ENCODE measurements at regions not wholly inside any gene's neighbourhood (a gene's known extent, or its start where the extent isn't known, plus 50 kb on each side); places are given as distances from the start of the nearest gene placed in this dataset.

DNA sequence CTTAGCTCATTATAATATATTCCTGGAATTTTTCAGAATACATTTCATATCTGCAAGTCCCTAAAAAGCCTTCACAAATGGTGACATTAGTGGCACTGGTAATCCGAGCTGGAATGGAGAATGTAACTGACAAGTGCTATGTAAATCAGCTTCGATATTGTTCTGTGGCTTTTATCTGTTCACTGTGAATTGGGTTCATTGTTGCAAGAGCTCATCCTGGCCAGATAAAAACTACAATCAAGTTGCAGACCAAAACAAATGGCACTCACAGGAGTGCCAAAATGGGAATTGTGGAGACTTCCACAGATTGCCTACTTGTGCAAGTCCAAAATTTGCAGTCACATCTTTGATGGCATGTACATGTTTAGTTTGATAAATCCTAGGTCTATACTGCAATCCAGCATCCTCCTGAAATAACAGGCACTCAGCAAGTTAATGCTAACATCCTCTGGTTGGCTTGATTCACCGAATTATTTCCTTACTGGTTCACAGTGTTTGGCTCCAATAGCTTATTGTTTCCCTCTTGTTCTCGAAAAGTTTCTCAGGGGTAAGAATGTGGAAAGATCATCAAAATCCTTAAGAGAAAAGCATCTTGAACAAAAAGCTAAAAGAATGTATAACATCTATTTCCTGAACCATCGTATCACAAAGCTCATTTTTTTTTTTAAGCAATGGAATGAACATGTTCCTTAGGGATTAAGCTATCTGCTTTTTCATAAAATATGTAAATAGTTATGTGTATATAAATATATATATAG is 904.9 kb downstream of the CENPC start:
- Histone ChIP-seq H3K4me1 (replicated peaks in 1 of 2) (peaks cover 2 to 3% of the 10 kb centered on the region in 2 donors), H3K27ac (no peak overlapping the region), H3K4me3 (no peak overlapping the region)
- in situ Hi-C loops (cut with MboI; ENCODE audit: low pct_unique_long_range_greater_than_20kb in 2 of 9, low sequenced_read_pairs in 9 of 9, unreplicated experiment in 9 of 9) = no loop called here
- 1 to 88% (median 35%) methylated on average over 2 to 5 of the region's 5 CpGs; no CpG with 5 or more reads in 1 of the 10 experiments for WGBS, 10 experiments
- ATAC-seq (replicated peaks in 6 of 8) = no peak

- Histone ChIP-seq H3K27ac (no peak overlapping the region), H3K4me3 (no peak overlapping the region), H3K4me1 (replicated peaks in 1 of 2) (peaks cover 3 to 7% of the 10 kb centered on the region in 2 donors)
- no peak for ATAC-seq (replicated peaks in 6 of 8)
- in situ Hi-C loops (cut with MboI; ENCODE audit: low pct_unique_long_range_greater_than_20kb in 2 of 9, low sequenced_read_pairs in 9 of 9, unreplicated experiment in 9 of 9) = no loop called here
These were observed 905.9 kb downstream of the CENPC start for GRCh38 chr4:66639361-66639760.

DNA sequence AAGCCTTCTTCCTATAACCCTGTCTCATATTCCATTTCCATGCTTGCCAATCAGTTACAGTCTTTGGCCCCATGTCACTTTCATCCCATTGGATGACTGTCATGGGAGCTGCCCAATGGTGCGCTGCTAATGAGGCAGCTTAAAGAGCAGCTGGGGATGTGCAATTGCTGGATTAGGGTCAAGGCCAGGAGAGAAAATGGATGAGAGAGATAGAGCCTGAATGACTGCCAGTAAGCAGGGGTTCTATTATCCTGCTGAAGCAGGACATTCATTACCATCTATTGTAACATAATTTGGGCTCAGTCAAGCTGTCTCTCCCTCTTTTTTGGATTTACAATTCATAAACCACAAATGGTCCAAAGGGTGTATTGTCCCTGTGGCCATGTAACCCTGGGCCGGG is 909.0 kb downstream of the CENPC start:
- in situ Hi-C loops (cut with MboI; ENCODE audit: low pct_unique_long_range_greater_than_20kb in 2 of 9, low sequenced_read_pairs in 9 of 9, unreplicated experiment in 9 of 9) = no loop called here
- 0 to 78% (median 20%) methylated on average over 1 to 2 of the region's 2 CpGs; no CpG with 5 or more reads in 1 of the 10 experiments for WGBS, 10 experiments
- H3K4me3 ChIP-seq = no peak overlapping the region
- ATAC-seq (replicated peaks in 6 of 8) = peak in 2 of 8 experiments; percentile 43 to 57
- no peak overlapping the region for H3K27ac ChIP-seq
- H3K4me1 ChIP-seq (replicated peaks in 1 of 2) = peaks cover 0 to 8% of the 10 kb centered on the region in 2 donors

GRCh38 chr4:66633477-66633876 is 911.8 kb downstream of the CENPC start:
- H3K27ac ChIP-seq = no peak overlapping the region
- ATAC-seq (replicated peaks in 6 of 8) = no peak
- H3K4me1 ChIP-seq (replicated peaks in 1 of 2) = peaks cover 0 to 8% of the 10 kb centered on the region in 2 donors
- WGBS, 10 experiments = 10 to 100% (median 84%) methylated on average over 2 of the region's 2 CpGs
- no peak overlapping the region for H3K4me3 ChIP-seq
- in situ Hi-C loops (cut with MboI; ENCODE audit: low pct_unique_long_range_greater_than_20kb in 2 of 9, low sequenced_read_pairs in 9 of 9, unreplicated experiment in 9 of 9) = no loop called here

- Histone ChIP-seq H3K4me1 (replicated peaks in 1 of 2) (peaks cover 0 to 16% of the 10 kb centered on the region in 2 donors), H3K4me3 (no peak overlapping the region), H3K27ac (no peak overlapping the region)
- no peak for ATAC-seq (replicated peaks in 6 of 8)
- in situ Hi-C loops (cut with MboI; ENCODE audit: low pct_unique_long_range_greater_than_20kb in 2 of 9, low sequenced_read_pairs in 9 of 9, unreplicated experiment in 9 of 9) = no loop called here
These were observed 915.4 kb downstream of the CENPC start for GRCh38 chr4:66629927-66630326.

GRCh38 chr4:66628146-66628545 is 917.2 kb downstream of the CENPC start:
- Histone ChIP-seq H3K4me1 (replicated peaks in 1 of 2) (peaks cover 0 to 10% of the 10 kb centered on the region in 2 donors), H3K27ac (no peak overlapping the region), H3K4me3 (no peak overlapping the region)
- WGBS, 10 experiments = 0 to 83% (median 60%) methylated on average over 2 to 3 of the region's 3 CpGs
- in situ Hi-C loops (cut with MboI; ENCODE audit: low pct_unique_long_range_greater_than_20kb in 2 of 9, low sequenced_read_pairs in 9 of 9, unreplicated experiment in 9 of 9) = no loop called here
- ATAC-seq (replicated peaks in 6 of 8) = peak in 4 of 8 experiments; percentile 16 to 73 (median 60)

DNA sequence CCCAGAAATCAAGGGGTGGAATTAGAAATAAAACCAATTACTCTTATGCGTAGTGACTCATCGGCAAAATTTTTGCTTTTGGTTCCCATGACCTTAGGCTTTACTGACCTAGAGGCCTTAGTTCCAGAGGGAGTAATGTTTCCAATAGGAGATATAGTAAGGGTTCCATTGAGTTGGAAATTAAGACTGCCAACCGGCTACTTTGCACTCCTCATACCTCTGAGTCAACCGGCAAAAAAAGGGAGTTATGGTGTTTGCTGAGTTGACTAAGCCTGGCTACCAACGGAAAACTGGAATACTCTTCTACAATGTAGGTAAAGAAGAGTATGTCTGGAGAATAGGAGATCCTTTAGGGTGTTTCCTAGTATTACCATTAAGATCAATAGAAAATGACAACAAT is 919.8 kb downstream of the CENPC start:
- no peak overlapping the region for H3K27ac ChIP-seq
- in situ Hi-C loops (cut with MboI; ENCODE audit: low pct_unique_long_range_greater_than_20kb in 2 of 9, low sequenced_read_pairs in 9 of 9, unreplicated experiment in 9 of 9) = no loop called here
- no peak overlapping the region for H3K4me3 ChIP-seq
- WGBS, 10 experiments = 37 to 100% (median 82%) methylated on average over 1 to 5 of the region's 5 CpGs; no CpG with 5 or more reads in 1 of the 10 experiments
- H3K4me1 ChIP-seq (replicated peaks in 1 of 2) = peaks cover 0 to 10% of the 10 kb centered on the region in 2 donors
- ATAC-seq (replicated peaks in 6 of 8) = no peak

GRCh38 chr4:66613591-66613990 is 931.7 kb downstream of the CENPC start:
- Histone ChIP-seq H3K4me3 (no peak overlapping the region), H3K4me1 (replicated peaks in 1 of 2) (no peaks in the 10 kb centered on the region), H3K27ac (no peak overlapping the region)
- in situ Hi-C loops (cut with MboI; ENCODE audit: low pct_unique_long_range_greater_than_20kb in 2 of 9, low sequenced_read_pairs in 9 of 9, unreplicated experiment in 9 of 9) = no loop called here
- no peak for ATAC-seq (replicated peaks in 6 of 8)
- 14 to 100% (median 90%) methylated on average over 1 to 2 of the region's 2 CpGs; no CpG with 5 or more reads in 1 of the 10 experiments for WGBS, 10 experiments

DNA sequence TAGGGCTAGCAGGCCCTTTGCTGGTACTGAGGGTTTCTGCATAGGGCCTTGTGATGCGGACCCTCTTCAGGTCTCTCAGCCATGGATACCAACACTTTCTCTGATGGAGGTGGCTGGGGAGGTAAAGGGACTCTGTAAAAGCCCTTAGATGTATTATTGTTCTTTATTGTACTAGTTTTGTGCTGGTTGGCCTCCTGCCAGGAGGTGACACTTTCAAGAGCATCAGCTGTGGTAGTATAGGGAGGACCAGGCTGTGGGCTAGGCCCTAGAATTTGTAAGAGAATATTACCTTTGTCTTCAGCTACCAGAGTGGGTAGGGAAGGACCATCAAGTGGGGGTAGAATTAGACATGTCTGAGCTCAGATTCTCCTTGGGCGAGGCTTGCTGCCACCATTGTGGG is 936.3 kb downstream of the CENPC start:
- Histone ChIP-seq H3K4me3 (no peak overlapping the region), H3K4me1 (replicated peaks in 1 of 2) (peaks cover 9 to 19% of the 10 kb centered on the region in 2 donors), H3K27ac (no peak overlapping the region)
- 0 to 100% (median 80%) methylated on average over 1 to 2 of the region's 2 CpGs; no CpG with 5 or more reads in 5 of the 10 experiments for WGBS, 10 experiments
- no peak for ATAC-seq (replicated peaks in 6 of 8)
- in situ Hi-C loops (cut with MboI; ENCODE audit: low pct_unique_long_range_greater_than_20kb in 2 of 9, low sequenced_read_pairs in 9 of 9, unreplicated experiment in 9 of 9) = no loop called here

DNA sequence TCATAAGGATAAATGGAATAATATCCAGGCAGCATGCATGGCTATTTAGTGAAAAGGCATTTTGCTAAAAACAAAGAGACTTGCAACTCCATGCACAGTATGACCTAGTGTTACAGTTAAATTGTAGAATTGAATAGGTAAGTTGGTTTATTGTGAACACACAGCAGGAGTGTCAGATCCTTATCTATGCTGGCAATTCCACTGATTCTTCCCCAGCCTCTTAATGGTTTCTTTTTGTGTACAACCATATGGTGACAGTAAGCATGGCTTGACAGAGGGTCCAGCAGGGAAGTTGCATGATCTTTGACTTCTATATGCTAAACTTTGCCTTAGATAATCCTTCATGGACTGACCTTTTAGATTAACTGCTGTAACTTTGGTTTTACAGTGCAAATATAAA is 936.6 kb upstream of the EPHA5 start:
- ATAC-seq (replicated peaks in 6 of 8) = peak in 1 of 8 experiments; percentile 35
- Histone ChIP-seq H3K4me3 (no peak overlapping the region), H3K4me1 (replicated peaks in 1 of 2) (peaks cover 9 to 19% of the 10 kb centered on the region in 2 donors), H3K27ac (no peak overlapping the region)
- in situ Hi-C loops (cut with MboI; ENCODE audit: low pct_unique_long_range_greater_than_20kb in 2 of 9, low sequenced_read_pairs in 9 of 9, unreplicated experiment in 9 of 9) = no loop called here

- ATAC-seq (replicated peaks in 6 of 8) = no peak
- Histone ChIP-seq H3K27ac (no peak overlapping the region), H3K4me3 (no peak overlapping the region), H3K4me1 (replicated peaks in 1 of 2) (peaks cover 9 to 19% of the 10 kb centered on the region in 2 donors)
- in situ Hi-C loops (cut with MboI; ENCODE audit: low pct_unique_long_range_greater_than_20kb in 2 of 9, low sequenced_read_pairs in 9 of 9, unreplicated experiment in 9 of 9) = no loop called here
These were observed 935.9 kb upstream of the EPHA5 start for GRCh38 chr4:66606215-66606614.

DNA sequence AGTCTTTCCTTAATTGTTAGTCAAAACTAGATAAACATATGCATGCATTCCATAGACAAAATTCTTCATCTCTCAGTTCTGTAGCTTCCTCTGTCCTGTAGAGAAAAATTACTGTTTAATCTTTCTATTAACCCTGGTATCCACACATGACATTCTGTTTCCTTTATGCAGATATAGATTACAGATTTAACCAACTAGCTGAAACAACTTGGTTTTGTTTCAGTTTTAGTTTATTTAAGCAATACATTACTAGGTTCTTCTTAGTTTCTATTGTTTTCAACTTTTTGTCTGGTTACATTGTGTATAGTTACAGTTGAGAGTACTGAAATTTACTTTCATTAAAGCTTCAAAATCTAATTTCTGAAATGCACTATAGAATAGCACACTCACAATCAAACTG is 933.9 kb upstream of the EPHA5 start:
- H3K27ac ChIP-seq = no peak overlapping the region
- in situ Hi-C loops (cut with MboI; ENCODE audit: low pct_unique_long_range_greater_than_20kb in 2 of 9, low sequenced_read_pairs in 9 of 9, unreplicated experiment in 9 of 9) = no loop called here
- no peak overlapping the region for H3K4me3 ChIP-seq
- no peak for ATAC-seq (replicated peaks in 6 of 8)
- peaks cover 9 to 19% of the 10 kb centered on the region in 2 donors for H3K4me1 ChIP-seq (replicated peaks in 1 of 2)

GRCh38 chr4:66602622-66603021 is 932.3 kb upstream of the EPHA5 start:
- peaks cover 9 to 15% of the 10 kb centered on the region in 2 donors for H3K4me1 ChIP-seq (replicated peaks in 1 of 2)
- H3K4me3 ChIP-seq = no peak overlapping the region
- H3K27ac ChIP-seq = no peak overlapping the region
- ATAC-seq (replicated peaks in 6 of 8) = no peak
- in situ Hi-C loops (cut with MboI; ENCODE audit: low pct_unique_long_range_greater_than_20kb in 2 of 9, low sequenced_read_pairs in 9 of 9, unreplicated experiment in 9 of 9) = no loop called here

- Histone ChIP-seq H3K4me3 (no peak overlapping the region), H3K4me1 (replicated peaks in 1 of 2) (peaks cover 0 to 11% of the 10 kb centered on the region in 2 donors), H3K27ac (no peak overlapping the region)
- in situ Hi-C loops (cut with MboI; ENCODE audit: low pct_unique_long_range_greater_than_20kb in 2 of 9, low sequenced_read_pairs in 9 of 9, unreplicated experiment in 9 of 9) = no loop called here
- ATAC-seq (replicated peaks in 6 of 8) = no peak
These were observed 921.7 kb upstream of the EPHA5 start for GRCh38 chr4:66591968-66592367.

All from motor neuron (in vitro differentiated cells).